Progenitor cell of endocrine pancreas (in vitro differentiated cells): ENCODE measurements at regions not wholly inside any gene's neighbourhood (a gene's known extent, or its start where the extent isn't known, plus 50 kb on each side); places are given as distances from the start of the nearest gene placed in this dataset.

Source experiments
- DNase-seq: peaks from one replicate; pipeline ENCODE4 v3.0.0; 2021; ENCODE audit warnings: low spot score; ENCODE audit not compliant: unreplicated experiment
- H3K27ac Mint-ChIP-seq: 2 replicates; pipeline ENCODE4 v1.8.0; 2021; ENCODE audit warnings: mild to moderate bottlenecking, moderate library complexity, mixed read lengths
- H3K27me3 Mint-ChIP-seq: 2 replicates; pipeline ENCODE4 v1.8.0; 2021; ENCODE audit warnings: mixed read lengths
- H3K36me3 Mint-ChIP-seq: 2 replicates; pipeline ENCODE4 v1.8.0; 2022; ENCODE audit warnings: mixed read lengths; ENCODE audit not compliant: insufficient read depth
- H3K4me1 Mint-ChIP-seq: 2 replicates; pipeline ENCODE4 v1.8.0; 2021; ENCODE audit warnings: low read depth, mixed read lengths
- H3K4me3 Mint-ChIP-seq: 2 replicates; pipeline ENCODE4 v1.8.0; 2021; ENCODE audit warnings: low read depth, mild to moderate bottlenecking, moderate library complexity, mixed read lengths
- H3K9me3 Mint-ChIP-seq: 2 replicates; pipeline ENCODE4 v1.8.0; 2021; ENCODE audit warnings: low read depth, mixed read lengths
- CTCF ChIP-seq: fragments of 200-600 bp; sonication (generic); IDR thresholded peaks from one replicate; pipeline ENCODE4 v1.5.0; 2021; ENCODE audit warnings: antibody characterized with exemption, mild to moderate bottlenecking; ENCODE audit not compliant: unreplicated experiment

- TF ChIP-seq CTCF, result no peak
- no peak for DNase-seq
- Mint-ChIP-seq H3K36me3 (no peaks in the 10 kb centered on the region), H3K9me3 (no peaks in the 10 kb centered on the region), H3K4me3 (no peak overlapping the region), H3K4me1 (peaks cover 3% of the 10 kb centered on the region), H3K27me3 (peaks cover 12% of the 10 kb centered on the region), H3K27ac (no peak overlapping the region)
Measured at GRCh38 chr20:11337361-11338130, 580.1 kb upstream of the BTBD3 start.

GRCh38 chr20:11338496-11339306, 579.0 kb upstream of the BTBD3 start:
- TF ChIP-seq CTCF, result no peak
- Mint-ChIP-seq H3K4me1 (peaks cover 3% of the 10 kb centered on the region), H3K27me3 (peaks cover 12% of the 10 kb centered on the region), H3K9me3 (no peaks in the 10 kb centered on the region), H3K4me3 (no peak overlapping the region), H3K36me3 (no peaks in the 10 kb centered on the region), H3K27ac (no peak overlapping the region)
- no peak for DNase-seq

GRCh38 chr20:11344939-11345338, 572.8 kb upstream of the BTBD3 start:
- Mint-ChIP-seq H3K4me3 (no peak overlapping the region), H3K4me1 (no peaks in the 10 kb centered on the region), H3K9me3 (peaks cover 5% of the 10 kb centered on the region), H3K27me3 (peaks cover 3% of the 10 kb centered on the region), H3K36me3 (no peaks in the 10 kb centered on the region), H3K27ac (no peak overlapping the region)
- DNase-seq, result no peak
- no peak for TF ChIP-seq CTCF

GRCh38 chr20:11347738-11348137, 570.0 kb upstream of the BTBD3 start:
- no peaks in the 10 kb centered on the region for H3K36me3 Mint-ChIP-seq
- no peak for DNase-seq
- peaks cover 5% of the 10 kb centered on the region for H3K9me3 Mint-ChIP-seq
- TF ChIP-seq CTCF, result no peak
- H3K4me3 Mint-ChIP-seq, result no peak overlapping the region
- H3K4me1 Mint-ChIP-seq, result peaks cover 3% of the 10 kb centered on the region
- H3K27ac Mint-ChIP-seq, result no peak overlapping the region
- H3K27me3 Mint-ChIP-seq, result no peaks in the 10 kb centered on the region

- H3K36me3 Mint-ChIP-seq, result no peaks in the 10 kb centered on the region
- H3K27me3 Mint-ChIP-seq, result no peaks in the 10 kb centered on the region
- H3K4me3 Mint-ChIP-seq, result no peak overlapping the region
- DNase-seq, result no peak
- no peak overlapping the region for H3K27ac Mint-ChIP-seq
- H3K4me1 Mint-ChIP-seq, result peaks cover 3% of the 10 kb centered on the region
- TF ChIP-seq CTCF, result no peak
- H3K9me3 Mint-ChIP-seq, result peaks cover 5% of the 10 kb centered on the region
Measured at GRCh38 chr20:11350126-11351005, 567.3 kb upstream of the BTBD3 start.
